ENCODE measurements at regions not wholly inside any gene's neighbourhood (a gene's known extent, or its start where the extent isn't known, plus 50 kb on each side); places are given as distances from the start of the nearest gene placed in this dataset.

DNA sequence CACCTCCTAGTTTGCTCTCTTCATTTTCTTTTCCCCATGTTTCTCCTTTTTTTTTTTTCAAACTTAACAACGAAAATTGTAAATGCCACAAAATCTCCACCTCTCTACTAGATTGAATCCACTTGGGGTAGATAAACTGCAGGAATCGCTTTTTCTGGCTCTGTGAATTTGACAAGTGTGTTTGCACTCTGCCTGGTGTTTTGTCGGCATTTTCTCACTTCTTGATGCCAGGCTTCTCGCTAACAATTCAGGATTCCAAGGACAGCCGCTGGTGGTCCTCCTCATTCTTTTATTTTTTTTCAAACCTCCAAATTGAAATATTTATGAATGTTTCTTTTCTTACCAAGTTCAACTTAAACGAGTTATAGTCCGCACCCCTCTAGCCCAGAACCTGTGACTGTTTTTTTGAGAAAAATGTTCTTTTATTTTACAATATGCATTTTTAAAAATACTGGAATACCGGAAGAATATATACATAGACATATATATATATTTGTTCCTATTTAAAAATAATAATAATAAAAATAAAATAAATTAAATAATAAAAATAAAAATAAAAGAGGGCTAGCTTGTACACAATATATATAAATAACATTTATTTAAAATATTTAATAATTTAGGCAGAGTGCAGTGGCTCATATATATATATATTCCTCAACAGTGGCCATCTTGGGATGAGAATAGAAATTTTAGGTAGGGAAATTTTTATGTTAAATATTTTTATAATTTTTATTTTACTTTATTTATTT lies 538.8 kb downstream of the TYW1 start:
- DNase-seq: no peak
- Mint-ChIP-seq H3K27ac (no peak overlapping the region), H3K27me3 (ENCODE audit: low read depth in 3 of 3) (no peaks in the 10 kb centered on the region), H3K4me1 (no peaks in the 10 kb centered on the region), H3K36me3 (no peaks in the 10 kb centered on the region), H3K4me3 (no peak overlapping the region), H3K9me3 (peaks cover 0 to 2% (median under 1%) of the 10 kb centered on the region in 6 donors)

DNA sequence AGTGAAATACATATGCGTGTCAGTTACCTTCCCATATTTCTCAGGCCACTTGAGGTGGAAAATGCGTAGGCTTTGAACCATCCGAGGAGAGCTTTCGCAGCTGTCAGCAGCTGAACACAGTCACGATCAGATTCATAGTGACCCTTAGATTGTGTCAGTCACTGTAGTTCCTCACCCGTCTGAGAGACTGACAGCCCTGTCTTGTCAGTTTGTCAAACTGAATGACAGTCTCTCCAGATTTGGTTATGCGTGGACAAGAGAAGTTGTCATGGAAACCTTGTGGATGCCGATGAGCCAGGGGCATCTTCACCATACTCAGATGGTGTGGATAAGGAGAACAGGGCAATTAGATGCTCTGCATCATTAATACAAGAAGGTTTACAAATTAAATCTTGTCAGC lies 546.3 kb downstream of the TYW1 start:
- no peak overlapping the region for H3K27ac Mint-ChIP-seq

GRCh38 chr7:67547183-67547907 lies 550.7 kb downstream of the TYW1 start:
- peaks cover 0 to 5% (median 2%) of the 10 kb centered on the region in 6 donors for H3K9me3 Mint-ChIP-seq
- no peak overlapping the region for H3K4me3 Mint-ChIP-seq
- no peaks in the 10 kb centered on the region for H3K36me3 Mint-ChIP-seq
- DNase-seq: no peak
- H3K27me3 Mint-ChIP-seq (ENCODE audit: low read depth in 3 of 3): peaks cover 0 to 3% (median 2%) of the 10 kb centered on the region in 3 donors
- no peak overlapping the region for H3K27ac Mint-ChIP-seq
- no peaks in the 10 kb centered on the region for H3K4me1 Mint-ChIP-seq

More for the DNA sequence above, 546.3 kb downstream of the TYW1 start:
- no peak for DNase-seq
- peaks cover 0 to 2% (median 2%) of the 10 kb centered on the region in 3 donors for H3K27me3 Mint-ChIP-seq (ENCODE audit: low read depth in 3 of 3)
- no peaks in the 10 kb centered on the region for H3K36me3 Mint-ChIP-seq
- H3K9me3 Mint-ChIP-seq: peaks cover 0 to 6% (median under 1%) of the 10 kb centered on the region in 6 donors
- no peaks in the 10 kb centered on the region for H3K4me1 Mint-ChIP-seq
- no peak overlapping the region for H3K4me3 Mint-ChIP-seq

- no peak for DNase-seq
- Mint-ChIP-seq H3K4me1 (no peaks in the 10 kb centered on the region), H3K27me3 (ENCODE audit: low read depth in 3 of 3) (peaks cover 0 to 3% (median 0%) of the 10 kb centered on the region in 3 donors), H3K9me3 (peaks cover 0 to 9% (median 2%) of the 10 kb centered on the region in 6 donors), H3K4me3 (no peak overlapping the region), H3K27ac (no peak overlapping the region), H3K36me3 (no peaks in the 10 kb centered on the region)
These were observed 552.5 kb downstream of the TYW1 start for GRCh38 chr7:67549126-67549525.

GRCh38 chr7:67550801-67551436 lies 554.3 kb downstream of the TYW1 start:
- H3K27ac Mint-ChIP-seq: no peak overlapping the region
- no peak for DNase-seq
- peaks cover 0 to 3% (median 2%) of the 10 kb centered on the region in 3 donors for H3K27me3 Mint-ChIP-seq (ENCODE audit: low read depth in 3 of 3)
- H3K9me3 Mint-ChIP-seq: peaks cover 0 to 9% (median 1%) of the 10 kb centered on the region in 6 donors
- H3K4me1 Mint-ChIP-seq: no peaks in the 10 kb centered on the region
- no peak overlapping the region for H3K4me3 Mint-ChIP-seq
- H3K36me3 Mint-ChIP-seq: no peaks in the 10 kb centered on the region

DNA sequence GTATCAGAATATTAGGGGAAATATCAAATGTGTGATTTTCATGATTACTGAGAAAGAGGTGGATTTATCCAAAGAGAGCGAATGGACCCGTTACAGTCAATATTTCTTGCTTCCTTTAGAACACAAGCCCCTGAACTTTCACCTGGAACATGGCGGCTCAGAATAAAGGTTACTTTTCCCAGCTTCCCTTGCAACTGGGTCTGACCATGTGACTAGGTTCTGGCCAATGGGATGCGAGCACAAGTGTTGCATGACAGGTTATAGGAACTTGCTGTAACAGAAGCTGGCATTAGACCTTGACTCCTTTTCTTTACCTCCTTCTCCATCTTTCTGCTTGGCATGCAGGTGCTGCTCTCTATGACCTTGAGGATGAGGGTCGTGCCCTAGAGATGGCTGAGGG lies 556.1 kb downstream of the TYW1 start:
- Mint-ChIP-seq H3K27me3 (ENCODE audit: low read depth in 3 of 3) (peaks cover 2 to 3% (median 2%) of the 10 kb centered on the region in 3 donors), H3K4me1 (no peaks in the 10 kb centered on the region), H3K4me3 (no peak overlapping the region), H3K9me3 (peaks cover 0 to 9% (median 2%) of the 10 kb centered on the region in 6 donors), H3K36me3 (no peaks in the 10 kb centered on the region), H3K27ac (no peak overlapping the region)
- no peak for DNase-seq

DNA sequence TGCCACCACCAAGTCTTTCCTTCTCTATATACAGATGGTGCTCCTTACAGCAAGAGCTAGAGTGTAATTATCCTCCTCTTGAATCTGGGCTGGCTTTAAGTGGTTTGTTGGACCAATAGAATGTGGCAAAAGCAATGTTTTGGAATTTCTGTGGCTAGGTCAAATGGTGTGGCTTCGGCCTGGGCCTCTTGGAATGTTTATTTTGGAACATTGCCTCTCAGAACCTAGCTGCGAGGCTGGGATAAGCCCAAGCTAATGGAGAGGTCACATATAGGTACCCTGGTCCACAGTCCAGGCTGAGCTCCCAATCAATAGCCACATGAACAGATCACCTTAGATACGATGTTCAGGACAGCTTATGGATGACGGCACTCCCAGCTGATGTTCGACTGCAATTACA lies 556.7 kb downstream of the TYW1 start:
- no peak for DNase-seq
- Mint-ChIP-seq H3K36me3 (no peaks in the 10 kb centered on the region), H3K9me3 (peaks cover 0 to 9% (median 2%) of the 10 kb centered on the region in 6 donors), H3K4me1 (no peaks in the 10 kb centered on the region), H3K27ac (no peak overlapping the region), H3K27me3 (ENCODE audit: low read depth in 3 of 3) (peaks cover 2 to 3% (median 2%) of the 10 kb centered on the region in 3 donors), H3K4me3 (no peak overlapping the region)

- no peak for DNase-seq
- peaks cover 0 to 9% (median 2%) of the 10 kb centered on the region in 6 donors for H3K9me3 Mint-ChIP-seq
- H3K4me3 Mint-ChIP-seq: no peak overlapping the region
- peaks cover 2 to 3% (median 3%) of the 10 kb centered on the region in 3 donors for H3K27me3 Mint-ChIP-seq (ENCODE audit: low read depth in 3 of 3)
- no peaks in the 10 kb centered on the region for H3K4me1 Mint-ChIP-seq
- no peak overlapping the region for H3K27ac Mint-ChIP-seq
- no peaks in the 10 kb centered on the region for H3K36me3 Mint-ChIP-seq
These were observed 558.4 kb downstream of the TYW1 start for GRCh38 chr7:67554986-67555385.

- no peaks in the 10 kb centered on the region for H3K4me1 Mint-ChIP-seq
- H3K4me3 Mint-ChIP-seq: no peak overlapping the region
- H3K9me3 Mint-ChIP-seq: peaks cover 0 to 4% (median 3%) of the 10 kb centered on the region in 6 donors
- H3K36me3 Mint-ChIP-seq: no peaks in the 10 kb centered on the region
- no peak overlapping the region for H3K27ac Mint-ChIP-seq
- H3K27me3 Mint-ChIP-seq (ENCODE audit: low read depth in 3 of 3): peaks cover 0 to 2% (median 0%) of the 10 kb centered on the region in 3 donors
- DNase-seq: no peak
These were observed 568.3 kb downstream of the TYW1 start for GRCh38 chr7:67564959-67565358.

GRCh38 chr7:67566101-67566500 lies 569.5 kb downstream of the TYW1 start:
- H3K27ac Mint-ChIP-seq: no peak overlapping the region

DNA sequence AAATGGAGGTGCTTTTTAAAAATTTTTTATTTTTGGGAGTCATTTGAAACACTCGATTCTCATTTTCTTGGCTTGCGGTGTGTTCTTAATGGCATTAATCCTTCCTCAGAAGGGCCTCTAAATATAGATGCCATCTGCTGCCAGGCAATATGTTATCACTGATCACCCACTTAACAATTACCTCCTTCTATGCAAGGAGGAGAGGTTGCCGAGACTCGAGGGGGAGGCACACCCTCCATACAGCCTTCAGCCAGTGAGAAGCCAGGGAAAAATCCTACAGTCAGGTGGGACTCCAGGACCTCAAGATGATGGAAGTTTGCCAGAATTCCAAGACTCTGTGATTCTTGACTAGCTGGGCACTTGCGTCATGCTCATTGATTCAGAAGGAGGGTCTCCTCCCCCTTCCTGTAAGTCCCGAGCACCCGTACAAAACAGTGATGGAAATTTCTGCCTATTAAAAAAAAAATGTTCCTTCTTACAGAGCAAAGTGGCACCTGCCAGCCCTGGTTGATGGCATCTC lies 574.5 kb downstream of the TYW1 start:
- H3K27ac Mint-ChIP-seq: no peak overlapping the region
- H3K4me3 Mint-ChIP-seq: no peak overlapping the region
- H3K4me1 Mint-ChIP-seq: no peaks in the 10 kb centered on the region
- no peaks in the 10 kb centered on the region for H3K36me3 Mint-ChIP-seq
- DNase-seq: no peak
- peaks cover 0 to 8% (median 3%) of the 10 kb centered on the region in 6 donors for H3K9me3 Mint-ChIP-seq
- peaks cover 0 to 1% (median 0%) of the 10 kb centered on the region in 3 donors for H3K27me3 Mint-ChIP-seq (ENCODE audit: low read depth in 3 of 3)

More at GRCh38 chr7:67566101-67566500, 569.5 kb downstream of the TYW1 start:
- Mint-ChIP-seq H3K36me3 (no peaks in the 10 kb centered on the region), H3K27me3 (ENCODE audit: low read depth in 3 of 3) (peaks cover 0 to 2% (median 1%) of the 10 kb centered on the region in 3 donors), H3K4me1 (no peaks in the 10 kb centered on the region), H3K9me3 (peaks cover 0 to 8% (median 3%) of the 10 kb centered on the region in 6 donors), H3K4me3 (no peak overlapping the region)
- DNase-seq: no peak

GRCh38 chr7:67573639-67574038 lies 577.0 kb downstream of the TYW1 start:
- no peak for DNase-seq
- no peak overlapping the region for H3K27ac Mint-ChIP-seq
- no peaks in the 10 kb centered on the region for H3K36me3 Mint-ChIP-seq
- no peak overlapping the region for H3K4me3 Mint-ChIP-seq
- H3K4me1 Mint-ChIP-seq: no peaks in the 10 kb centered on the region
- peaks cover 0 to 12% (median 4%) of the 10 kb centered on the region in 6 donors for H3K9me3 Mint-ChIP-seq
- peaks cover 0 to 3% (median 0%) of the 10 kb centered on the region in 3 donors for H3K27me3 Mint-ChIP-seq (ENCODE audit: low read depth in 3 of 3)

GRCh38 chr7:67588631-67589030 lies 592.0 kb downstream of the TYW1 start:
- Mint-ChIP-seq H3K36me3 (peaks cover 0 to 4% (median 0%) of the 10 kb centered on the region in 3 donors), H3K4me1 (no peaks in the 10 kb centered on the region), H3K9me3 (peaks cover 0 to 31% (median 6%) of the 10 kb centered on the region in 6 donors), H3K4me3 (no peak overlapping the region), H3K27me3 (ENCODE audit: low read depth in 3 of 3) (no peaks in the 10 kb centered on the region), H3K27ac (no peak overlapping the region)
- no peak for DNase-seq

All from immature natural killer cell (primary cell).